ENCODE measurements at regions not wholly inside any gene's neighbourhood (a gene's known extent, or its start where the extent isn't known, plus 50 kb on each side); places are given as distances from the start of the nearest gene placed in this dataset.

- Histone ChIP-seq H2BK20ac (ENCODE audit: low read depth, low read length, poor library complexity, severe bottlenecking) (no peak overlapping the region), H3K56ac (ENCODE audit: insufficient read length, low read depth, low read length) (no peak overlapping the region), H3K79me2 (ENCODE audit: insufficient read depth, low read length) (no peaks in the 10 kb centered on the region), H3K18ac (ENCODE audit: insufficient read length, low read depth, low read length) (no peak overlapping the region), H3K14ac (ENCODE audit: insufficient read depth, low read length) (no peak overlapping the region), H3K9me3 (ENCODE audit: control insufficient read depth, low read depth, low read length) (no peaks in the 10 kb centered on the region), H3K4ac (ENCODE audit: low read depth, low read length) (no peak overlapping the region), H4K8ac (replicated peaks; ENCODE audit: insufficient read length, low read depth, low read length) (no peak overlapping the region), H2BK15ac (ENCODE audit: low read depth, low read length) (no peak overlapping the region), H3K4me1 (ENCODE audit: insufficient read depth, low read length) (peaks cover 2% of the 10 kb centered on the region), H3K23me2 (ENCODE audit: insufficient read length, low read depth, low read length, poor library complexity, severe bottlenecking) (no peaks in the 10 kb centered on the region), H2BK12ac (ENCODE audit: insufficient read length, low read depth, low read length) (no peak overlapping the region), H3T11ph (ENCODE audit: low read length) (no peak overlapping the region), H4K5ac (ENCODE audit: insufficient read length, low read depth, low read length) (no peak overlapping the region), H3K23ac (ENCODE audit: insufficient read length, low read depth, low read length) (no peak overlapping the region), H2BK5ac (ENCODE audit: insufficient read length, low read length) (no peak overlapping the region), H3K9ac (ENCODE audit: extremely low read depth, insufficient read length, low read length) (no peak overlapping the region), H3K27me3 (ENCODE audit: insufficient read depth, low read length) (no peaks in the 10 kb centered on the region), H3K27ac (ENCODE audit: insufficient read length, low read depth, low read length) (no peak overlapping the region), H3K4me2 (ENCODE audit: insufficient read depth, insufficient read length, low read length) (no peak overlapping the region), H4K20me1 (ENCODE audit: control insufficient read depth, insufficient read depth, insufficient read length) (no peaks in the 10 kb centered on the region), H2BK120ac (ENCODE audit: low read depth, low read length, poor library complexity, severe bottlenecking) (no peak overlapping the region), H4K91ac (ENCODE audit: insufficient read length, low read depth, low read length) (no peak overlapping the region), H2AK5ac (ENCODE audit: insufficient read length, low read length) (no peak overlapping the region), H2AFZ (ENCODE audit: low read length) (no peak overlapping the region), H3K79me1 (ENCODE audit: insufficient read depth, low read depth, low read length, poor library complexity, severe bottlenecking) (no peaks in the 10 kb centered on the region)
- H3K36me3 Mint-ChIP-seq (ENCODE audit: insufficient read depth in 1 of 3, low read depth in 3 of 3): no peaks in the 10 kb centered on the region; a peak in 1 of 7 replicates
- no peaks in the 10 kb centered on the region; a peak in 3 of 5 replicates for H3K9me3 Mint-ChIP-seq
- H3K27ac Mint-ChIP-seq: no peak overlapping the region
- no peak overlapping the region for H3K4me3 Mint-ChIP-seq
- H3K27me3 Mint-ChIP-seq (ENCODE audit: low read depth): peaks cover 49% of the 10 kb centered on the region
- peak; percentile 65 for DNase-seq
- peaks cover 18 to 19% of the 10 kb centered on the region in 2 experiments for H3K4me1 Mint-ChIP-seq
- TF ChIP-seq CTCF (conservative IDR thresholded peaks at IDR 0.05): peak; percentile 85
- no CpG with 5 or more reads among the region's 7 CpGs for WGBS (ENCODE audit: extremely low coverage, insufficient read length, low lambda C conversion rate)
Observed at GRCh38 chr3:137946356-137946973, 63.5 kb upstream of the CLDN18 start.

All from H9 (cell line).